Fibroblast of skin of back (primary cell): ENCODE measurements at regions not wholly inside any gene's neighbourhood (a gene's known extent, or its start where the extent isn't known, plus 50 kb on each side); places are given as distances from the start of the nearest gene placed in this dataset.
"Not testable (repeated sequence)": the region's sequence is repeated elsewhere in the genome, so short reads cannot be mapped to it uniquely, and the experiment has no call there.

Experiments
- DNase-seq: peaks from one replicate; pipeline ENCODE4 v3.0.0-alpha.2; 2013

- DNase-seq: not testable (repeated sequence)
Observed at GRCh38 chr4:49117951-49118350, 131.9 kb downstream of the CWH43 start.

- DNase-seq: peak; percentile 31
Observed at GRCh38 chr4:49118379-49119212, 132.5 kb downstream of the CWH43 start.

- not testable (repeated sequence) for DNase-seq
Observed at GRCh38 chr4:49119345-49119744, 133.3 kb downstream of the CWH43 start.

GRCh38 chr4:49120042-49120779, 134.1 kb downstream of the CWH43 start:
- not testable (repeated sequence) for DNase-seq

- peak; percentile 70 for DNase-seq
Observed at GRCh38 chr4:49120804-49121203, 134.7 kb downstream of the CWH43 start.

GRCh38 chr4:49126443-49126842, 140.4 kb downstream of the CWH43 start:
- DNase-seq: not testable (repeated sequence)

GRCh38 chr4:49126858-49127257, 140.8 kb downstream of the CWH43 start:
- not testable (repeated sequence) for DNase-seq

GRCh38 chr4:49129385-49129784, 143.3 kb downstream of the CWH43 start:
- DNase-seq: not testable (repeated sequence)

- DNase-seq: not testable (repeated sequence)
Observed at GRCh38 chr4:49129870-49130269, 143.8 kb downstream of the CWH43 start.

- not testable (repeated sequence) for DNase-seq
Observed at GRCh38 chr4:49130724-49131123, 144.6 kb downstream of the CWH43 start.

GRCh38 chr4:49137043-49137442, 151.0 kb downstream of the CWH43 start:
- not testable (repeated sequence) for DNase-seq

GRCh38 chr4:49137961-49138360, 151.9 kb downstream of the CWH43 start:
- DNase-seq: not testable (repeated sequence)

GRCh38 chr4:49138818-49139217, 152.7 kb downstream of the CWH43 start:
- not testable (repeated sequence) for DNase-seq

- not testable (repeated sequence) for DNase-seq
Observed at GRCh38 chr4:49139513-49139912, 153.4 kb downstream of the CWH43 start.

GRCh38 chr4:49140351-49140750, 154.3 kb downstream of the CWH43 start:
- DNase-seq: not testable (repeated sequence)

- not testable (repeated sequence) for DNase-seq
Observed at GRCh38 chr4:49141955-49142354, 155.9 kb downstream of the CWH43 start.

- not testable (repeated sequence) for DNase-seq
Observed at GRCh38 chr4:49147143-49147542, 161.1 kb downstream of the CWH43 start.

- DNase-seq: not testable (repeated sequence)
Observed at GRCh38 chr4:49147596-49147995, 161.5 kb downstream of the CWH43 start.

GRCh38 chr4:49149006-49149975, 163.2 kb downstream of the CWH43 start:
- DNase-seq: peak; percentile 89

GRCh38 chr4:49150351-49151083, 164.4 kb downstream of the CWH43 start:
- not testable (repeated sequence) for DNase-seq

- DNase-seq: not testable (repeated sequence)
Observed at GRCh38 chr4:49153011-49153410, 166.9 kb downstream of the CWH43 start.
